ENCODE measurements at regions not wholly inside any gene's neighbourhood (a gene's known extent, or its start where the extent isn't known, plus 50 kb on each side); places are given as distances from the start of the nearest gene placed in this dataset.

GRCh38 chr16:76940251-76940650, 250.7 kb upstream of the MON1B start:
- CTCF ChIA-PET, result no interaction called here
- BruUV-seq (replicated peaks), result no TSS peak
- H3K9me2 ChIP-seq (replicated peaks; ENCODE audit: low read length), result no peaks in the 10 kb centered on the region

DNA sequence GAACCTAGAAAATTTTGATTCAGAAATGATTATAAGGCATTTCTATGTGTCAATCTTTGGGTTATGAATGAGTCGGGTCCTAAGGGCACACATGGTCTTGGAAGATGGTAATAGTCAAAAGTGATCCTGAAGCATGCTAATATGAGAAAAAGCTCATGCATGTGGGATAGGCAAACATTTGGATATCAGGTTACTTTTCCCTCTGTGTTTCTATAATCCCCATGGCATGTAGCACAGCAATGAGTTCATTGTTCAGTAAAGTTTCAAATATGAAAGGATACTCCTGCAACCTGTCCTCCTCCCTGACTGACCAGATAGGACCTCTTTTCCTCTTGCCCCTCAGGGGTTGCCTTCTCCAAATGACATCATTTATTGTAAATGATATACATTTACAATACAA, 249.9 kb upstream of the MON1B start:
- no TSS peak for BruUV-seq (replicated peaks)
- CTCF ChIA-PET, result no interaction called here
- POLR2A ChIA-PET (ENCODE audit: unreplicated experiment), result no interaction called here

More at GRCh38 chr16:76940251-76940650, 250.7 kb upstream of the MON1B start:
- Histone ChIP-seq H3F3A (ENCODE audit: low read length, unreplicated experiment) (no peaks in the 10 kb centered on the region), H3K4me3 (ENCODE audit: low read length) (no peak overlapping the region), H3K27me3 (ENCODE audit: low read length) (peaks cover 37% of the 10 kb centered on the region), H3K9ac (ENCODE audit: low read length) (no peak overlapping the region), H3K4me1 (ENCODE audit: insufficient read depth, low read length) (no peaks in the 10 kb centered on the region), H2AFZ (ENCODE audit: low read length) (no peak overlapping the region), H3K79me2 (ENCODE audit: low read length) (no peaks in the 10 kb centered on the region), H3K36me3 (ENCODE audit: low read depth, low read length) (no peaks in the 10 kb centered on the region), H4K20me1 (ENCODE audit: low read length) (no peaks in the 10 kb centered on the region), H3K4me2 (ENCODE audit: low read length) (no peak overlapping the region), H3K9me3 (ENCODE audit: low read length) (no peaks in the 10 kb centered on the region), H3K27ac (ENCODE audit: low read length) (no peak overlapping the region)
- DNase-seq (no peak), ATAC-seq (no peak)
- POLR2A ChIA-PET (ENCODE audit: unreplicated experiment), result no interaction called here
- intact Hi-C loops (cut with micrococcal nuclease), result no loop called here
- TF ChIP-seq EZH2phosphoT487 (IDR thresholded peaks at IDR 0.05; ENCODE audit: borderline replicate concordance, low read length) (no peak), CTCF (conservative IDR thresholded peaks at IDR 0.05; ENCODE audit: low read depth, low read length) (no peak), EZH2 (IDR thresholded peaks at IDR 0.05; ENCODE audit: low read length, unreplicated experiment) (no peak)

DNA sequence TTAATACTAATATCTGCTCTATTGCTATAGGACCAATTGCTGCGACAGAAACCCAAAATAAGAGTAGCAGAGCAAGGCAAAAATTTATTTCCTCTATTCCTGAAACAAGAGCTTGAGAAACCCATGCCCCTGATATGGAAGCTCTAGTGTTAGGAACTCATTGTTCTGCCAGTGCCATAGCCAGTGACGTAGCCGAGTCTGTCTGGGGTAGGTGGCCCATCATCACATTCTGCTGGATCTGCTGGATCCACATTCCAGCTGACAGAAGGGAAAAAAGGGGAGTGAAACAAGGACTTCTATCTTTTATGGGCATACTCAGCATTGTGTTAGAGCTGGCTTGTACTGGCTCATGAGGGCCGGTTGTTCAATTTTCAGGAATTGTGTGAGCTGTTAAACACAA, 248.9 kb upstream of the MON1B start:
- Histone ChIP-seq H3K4me3 (ENCODE audit: low read length) (no peak overlapping the region), H2AFZ (ENCODE audit: low read length) (no peak overlapping the region), H3K9me3 (ENCODE audit: low read length) (no peaks in the 10 kb centered on the region), H3K9me2 (replicated peaks; ENCODE audit: low read length) (no peaks in the 10 kb centered on the region), H3K4me2 (ENCODE audit: low read length) (no peak overlapping the region), H3K9ac (ENCODE audit: low read length) (no peak overlapping the region), H3K79me2 (ENCODE audit: low read length) (no peaks in the 10 kb centered on the region), H3K27ac (ENCODE audit: low read length) (no peak overlapping the region), H3K36me3 (ENCODE audit: low read depth, low read length) (no peaks in the 10 kb centered on the region), H3K27me3 (ENCODE audit: low read length) (peaks cover 23% of the 10 kb centered on the region), H4K20me1 (ENCODE audit: low read length) (no peaks in the 10 kb centered on the region), H3K4me1 (ENCODE audit: insufficient read depth, low read length) (peaks cover 2% of the 10 kb centered on the region), H3F3A (ENCODE audit: low read length, unreplicated experiment) (no peaks in the 10 kb centered on the region)
- DNase-seq, result no peak
- ATAC-seq, result no peak
- BruUV-seq (replicated peaks), result no TSS peak
- POLR2A ChIA-PET (ENCODE audit: unreplicated experiment), result no interaction called here
- CTCF ChIA-PET, result no interaction called here
- intact Hi-C loops (cut with micrococcal nuclease), result no loop called here
- TF ChIP-seq CTCF (conservative IDR thresholded peaks at IDR 0.05; ENCODE audit: low read depth, low read length) (no peak), EZH2 (IDR thresholded peaks at IDR 0.05; ENCODE audit: low read length, unreplicated experiment) (no peak), EZH2phosphoT487 (IDR thresholded peaks at IDR 0.05; ENCODE audit: borderline replicate concordance, low read length) (no peak)

More for the DNA sequence above, 249.9 kb upstream of the MON1B start:
- ATAC-seq, result no peak
- no peak overlapping the region for H2AFZ ChIP-seq (ENCODE audit: low read length)
- H3K9me3 ChIP-seq (ENCODE audit: low read length), result no peaks in the 10 kb centered on the region
- no peak for TF ChIP-seq CTCF (conservative IDR thresholded peaks at IDR 0.05; ENCODE audit: low read depth, low read length)
- no peak for TF ChIP-seq EZH2 (IDR thresholded peaks at IDR 0.05; ENCODE audit: low read length, unreplicated experiment)
- no peak for TF ChIP-seq EZH2phosphoT487 (IDR thresholded peaks at IDR 0.05; ENCODE audit: borderline replicate concordance, low read length)
- no peak overlapping the region for H3K27ac ChIP-seq (ENCODE audit: low read length)
- H3F3A ChIP-seq (ENCODE audit: low read length, unreplicated experiment), result no peaks in the 10 kb centered on the region
- H3K4me2 ChIP-seq (ENCODE audit: low read length), result no peak overlapping the region
- no peak overlapping the region for H3K4me3 ChIP-seq (ENCODE audit: low read length)
- no peaks in the 10 kb centered on the region for H3K79me2 ChIP-seq (ENCODE audit: low read length)
- no peaks in the 10 kb centered on the region for H3K36me3 ChIP-seq (ENCODE audit: low read depth, low read length)
- intact Hi-C loops (cut with micrococcal nuclease), result no loop called here
- no peak for DNase-seq
- no peaks in the 10 kb centered on the region for H4K20me1 ChIP-seq (ENCODE audit: low read length)
- no peak overlapping the region for H3K9ac ChIP-seq (ENCODE audit: low read length)
- no peaks in the 10 kb centered on the region for H3K4me1 ChIP-seq (ENCODE audit: insufficient read depth, low read length)
- H3K9me2 ChIP-seq (replicated peaks; ENCODE audit: low read length), result no peaks in the 10 kb centered on the region
- H3K27me3 ChIP-seq (ENCODE audit: low read length), result peaks cover 32% of the 10 kb centered on the region
